WTC11 (cell line): ENCODE measurements at regions not wholly inside any gene's neighbourhood (a gene's known extent, or its start where the extent isn't known, plus 50 kb on each side); places are given as distances from the start of the nearest gene placed in this dataset.

Experiments
- ATAC-seq: fragments of 200-7000 bp; cut with Tn5 transposase; 2 replicates; pipeline ENCODE4 v1.10.0; 2021; ENCODE audit warnings: mild to moderate bottlenecking, moderate library complexity
- CTCF ChIA-PET: fragments of 300-600 bp; sonication (Branson Sonifier 250); formaldehyde crosslinking; loops from one replicate; lab custom pipeline; 2021; ENCODE audit warnings: antibody characterized with exemption; lab: Charles Lee
- POLR2A ChIA-PET: fragments of 350-600 bp; sonication (Branson Sonifier 250); formaldehyde crosslinking; loops from one replicate; lab custom pipeline; 2021; ENCODE audit warnings: antibody characterized with exemption; lab: Charles Lee
- DNase-seq: peaks from one replicate; pipeline ENCODE4 v3.0.0; 2021; ENCODE audit warnings: low spot score
- H3K27ac Mint-ChIP-seq: 2 replicates; pipeline ENCODE4 v1.8.0; 2021; ENCODE audit warnings: mixed read lengths
- H3K27me3 Mint-ChIP-seq: 2 replicates; pipeline ENCODE4 v1.8.0; 2021; ENCODE audit warnings: low read depth, mild to moderate bottlenecking, moderate library complexity, mixed read lengths
- H3K36me3 Mint-ChIP-seq: 2 replicates; pipeline ENCODE4 v1.8.0; 2021; ENCODE audit warnings: mixed read lengths
- H3K4me1 Mint-ChIP-seq: 2 replicates; pipeline ENCODE4 v1.8.0; 2022; ENCODE audit warnings: mixed read lengths
- H3K4me3 Mint-ChIP-seq: 2 replicates; pipeline ENCODE4 v1.8.0; 2021; ENCODE audit warnings: mild to moderate bottlenecking, moderate library complexity, mixed read lengths
- H3K9me3 Mint-ChIP-seq: 2 replicates; pipeline ENCODE4 v1.8.0; 2021; ENCODE audit warnings: mixed read lengths
- ATF1 ChIP-seq: sonication (generic); formaldehyde crosslinking; IDR thresholded peaks from 2 replicates; pipeline ENCODE4 v1.8.1; 2023; ENCODE audit warnings: mild to moderate bottlenecking, moderate library complexity, missing genetic modification reagents
- CREB1 ChIP-seq: sonication (generic); formaldehyde crosslinking; IDR thresholded peaks from 2 replicates; pipeline ENCODE4 v1.8.0; 2023; ENCODE audit warnings: mild to moderate bottlenecking, missing genetic modification reagents
- CREM ChIP-seq: sonication (generic); formaldehyde crosslinking; IDR thresholded peaks from 2 replicates; pipeline ENCODE4 v1.8.1; 2022; ENCODE audit warnings: mild to moderate bottlenecking, missing genetic modification reagents, moderate library complexity
- JAZF1 ChIP-seq: fragments of 250-450 bp; sonication (Bioruptor Pico); IDR thresholded peaks from 2 replicates; pipeline ENCODE4 v1.9.0; 2021; ENCODE audit warnings: moderate library complexity, mild to moderate bottlenecking, inconsistent platforms
- KAT7 ChIP-seq: sonication (generic); formaldehyde crosslinking; IDR thresholded peaks from 2 replicates; pipeline ENCODE4 v1.8.1; 2023; ENCODE audit warnings: missing genetic modification reagents, mild to moderate bottlenecking, borderline replicate concordance
- NR1H2 ChIP-seq: sonication (generic); formaldehyde crosslinking; IDR thresholded peaks from 2 replicates; pipeline ENCODE4 v1.9.0; 2021; ENCODE audit warnings: mild to moderate bottlenecking, moderate library complexity, missing genetic modification reagents
- RORB ChIP-seq: fragments of 250-450 bp; sonication (Bioruptor Pico); IDR thresholded peaks from 2 replicates; pipeline ENCODE4 v1.9.0; 2021; ENCODE audit warnings: mild to moderate bottlenecking
- TCF7 ChIP-seq: sonication (generic); formaldehyde crosslinking; IDR thresholded peaks from 2 replicates; pipeline ENCODE4 v1.8.0; 2022; ENCODE audit warnings: mild to moderate bottlenecking, low read depth, missing genetic modification reagents, moderate library complexity
- ZNF232 ChIP-seq: sonication (generic); formaldehyde crosslinking; IDR thresholded peaks from 2 replicates; pipeline ENCODE4 v1.8.0; 2022; ENCODE audit warnings: mild to moderate bottlenecking, missing genetic modification reagents
- ZNF423 ChIP-seq: fragments of 250-450 bp; sonication (Bioruptor Pico); IDR thresholded peaks from 2 replicates; pipeline ENCODE4 v2.1.2; 2022; ENCODE audit warnings: mild to moderate bottlenecking, moderate library complexity
- TF ChIP-seq, protein P1 (sequence below): sonication (generic); formaldehyde crosslinking; IDR thresholded peaks from 2 replicates; pipeline ENCODE4 v1.8.0; 2023; ENCODE audit warnings: mild to moderate bottlenecking, missing genetic modification reagents
- TF ChIP-seq, protein P2 (sequence below): sonication (generic); formaldehyde crosslinking; IDR thresholded peaks from 2 replicates; pipeline ENCODE4 v1.8.0; 2022; ENCODE audit warnings: mild to moderate bottlenecking, missing genetic modification reagents
- TF ChIP-seq, protein P3 (sequence below): sonication (generic); formaldehyde crosslinking; IDR thresholded peaks from 2 replicates; pipeline ENCODE4 v1.8.0; 2022; ENCODE audit warnings: mild to moderate bottlenecking, missing genetic modification reagents
- TF ChIP-seq, protein P4 (sequence below): fragments of 250-450 bp; sonication (Bioruptor Pico); IDR thresholded peaks from 2 replicates; pipeline ENCODE4 v1.9.0; 2021; ENCODE audit warnings: moderate library complexity, mild to moderate bottlenecking, inconsistent platforms, borderline replicate concordance
- TF ChIP-seq, protein P5 (sequence below): sonication (generic); formaldehyde crosslinking; IDR thresholded peaks from 2 replicates; pipeline ENCODE4 v1.8.1; 2022; ENCODE audit warnings: mild to moderate bottlenecking, missing genetic modification reagents, moderate library complexity, borderline replicate concordance
- TF ChIP-seq, protein P6 (sequence below): sonication (generic); formaldehyde crosslinking; IDR thresholded peaks from 2 replicates; pipeline ENCODE4 v1.8.0; 2022; ENCODE audit warnings: mild to moderate bottlenecking, missing genetic modification reagents
- TF ChIP-seq, protein P7 (sequence below): sonication (generic); formaldehyde crosslinking; IDR thresholded peaks from 2 replicates; pipeline ENCODE4 v1.8.1; 2023; ENCODE audit warnings: mild to moderate bottlenecking, missing genetic modification reagents
- TF ChIP-seq, protein P8 (sequence below): sonication (generic); formaldehyde crosslinking; IDR thresholded peaks from 2 replicates; pipeline ENCODE4 v1.8.0; 2022; ENCODE audit warnings: missing genetic modification reagents

DNA sequence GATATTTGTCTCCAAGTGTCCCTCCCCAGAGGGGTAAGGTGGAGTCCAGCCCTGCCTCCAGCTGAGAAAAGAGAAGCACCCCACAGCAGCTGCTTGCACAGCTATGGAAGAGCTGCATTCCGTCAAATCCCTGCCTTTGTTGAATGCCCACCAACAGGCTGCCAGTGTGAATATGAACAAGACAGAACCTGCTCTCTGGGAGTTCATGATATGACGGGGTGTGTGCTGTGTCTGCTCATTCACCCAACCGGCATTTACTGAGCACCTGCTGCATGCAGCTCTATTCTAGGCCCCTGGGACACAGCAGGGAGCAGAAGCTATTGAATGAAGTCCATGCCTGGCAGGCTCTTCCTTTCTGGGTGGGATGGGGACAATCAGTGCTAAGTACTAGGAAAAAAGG lies 238.8 kb downstream of the GADD45G start:
- Mint-ChIP-seq H3K27me3 (peaks cover 3% of the 10 kb centered on the region), H3K4me3 (no peak overlapping the region), H3K4me1 (peaks cover 35% of the 10 kb centered on the region), H3K9me3 (peaks cover 4% of the 10 kb centered on the region; the same call in 1 of the 2 replicates), H3K27ac (no peak overlapping the region), H3K36me3 (no peaks in the 10 kb centered on the region)
- no peak for DNase-seq
- ChIA-PET POLR2A (no interaction called here), CTCF (no interaction called here)
- ATAC-seq = no peak
- TF ChIP-seq, protein P1, sequence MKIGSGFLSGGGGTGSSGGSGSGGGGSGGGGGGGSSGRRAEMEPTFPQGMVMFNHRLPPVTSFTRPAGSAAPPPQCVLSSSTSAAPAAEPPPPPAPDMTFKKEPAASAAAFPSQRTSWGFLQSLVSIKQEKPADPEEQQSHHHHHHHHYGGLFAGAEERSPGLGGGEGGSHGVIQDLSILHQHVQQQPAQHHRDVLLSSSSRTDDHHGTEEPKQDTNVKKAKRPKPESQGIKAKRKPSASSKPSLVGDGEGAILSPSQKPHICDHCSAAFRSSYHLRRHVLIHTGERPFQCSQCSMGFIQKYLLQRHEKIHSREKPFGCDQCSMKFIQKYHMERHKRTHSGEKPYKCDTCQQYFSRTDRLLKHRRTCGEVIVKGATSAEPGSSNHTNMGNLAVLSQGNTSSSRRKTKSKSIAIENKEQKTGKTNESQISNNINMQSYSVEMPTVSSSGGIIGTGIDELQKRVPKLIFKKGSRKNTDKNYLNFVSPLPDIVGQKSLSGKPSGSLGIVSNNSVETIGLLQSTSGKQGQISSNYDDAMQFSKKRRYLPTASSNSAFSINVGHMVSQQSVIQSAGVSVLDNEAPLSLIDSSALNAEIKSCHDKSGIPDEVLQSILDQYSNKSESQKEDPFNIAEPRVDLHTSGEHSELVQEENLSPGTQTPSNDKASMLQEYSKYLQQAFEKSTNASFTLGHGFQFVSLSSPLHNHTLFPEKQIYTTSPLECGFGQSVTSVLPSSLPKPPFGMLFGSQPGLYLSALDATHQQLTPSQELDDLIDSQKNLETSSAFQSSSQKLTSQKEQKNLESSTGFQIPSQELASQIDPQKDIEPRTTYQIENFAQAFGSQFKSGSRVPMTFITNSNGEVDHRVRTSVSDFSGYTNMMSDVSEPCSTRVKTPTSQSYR (CRISPR knock-in tag) = no peak
- no peak for TF ChIP-seq KAT7 (CRISPR knock-in tag)
- TF ChIP-seq ZNF423 (CRISPR knock-in tag) = no peak
- TF ChIP-seq, protein P2, sequence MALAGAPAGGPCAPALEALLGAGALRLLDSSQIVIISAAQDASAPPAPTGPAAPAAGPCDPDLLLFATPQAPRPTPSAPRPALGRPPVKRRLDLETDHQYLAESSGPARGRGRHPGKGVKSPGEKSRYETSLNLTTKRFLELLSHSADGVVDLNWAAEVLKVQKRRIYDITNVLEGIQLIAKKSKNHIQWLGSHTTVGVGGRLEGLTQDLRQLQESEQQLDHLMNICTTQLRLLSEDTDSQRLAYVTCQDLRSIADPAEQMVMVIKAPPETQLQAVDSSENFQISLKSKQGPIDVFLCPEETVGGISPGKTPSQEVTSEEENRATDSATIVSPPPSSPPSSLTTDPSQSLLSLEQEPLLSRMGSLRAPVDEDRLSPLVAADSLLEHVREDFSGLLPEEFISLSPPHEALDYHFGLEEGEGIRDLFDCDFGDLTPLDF (CRISPR knock-in tag) = no peak
- TF ChIP-seq CREB1 (CRISPR knock-in tag) = no peak

DNA sequence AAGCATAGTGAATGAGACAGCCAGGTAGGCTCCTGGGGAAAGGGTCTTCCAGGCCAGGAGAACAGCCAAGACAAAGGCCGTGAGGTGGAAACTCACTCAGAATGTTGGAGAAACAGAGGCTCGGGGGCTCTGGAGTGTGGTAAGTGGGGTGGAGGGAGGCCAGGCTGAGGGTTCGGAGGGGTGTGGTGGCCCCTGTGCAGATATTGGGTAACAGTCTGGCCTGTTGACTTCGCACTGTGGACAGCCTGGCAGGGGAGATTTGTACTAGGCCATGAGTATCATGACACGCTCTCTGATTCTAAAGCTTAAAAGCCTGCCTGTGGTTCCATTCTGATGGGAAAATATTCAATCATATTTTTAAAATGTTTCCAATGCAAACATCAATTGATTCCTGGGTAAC lies 239.3 kb downstream of the GADD45G start:
- no peak for ATAC-seq
- TF ChIP-seq, protein P3, sequence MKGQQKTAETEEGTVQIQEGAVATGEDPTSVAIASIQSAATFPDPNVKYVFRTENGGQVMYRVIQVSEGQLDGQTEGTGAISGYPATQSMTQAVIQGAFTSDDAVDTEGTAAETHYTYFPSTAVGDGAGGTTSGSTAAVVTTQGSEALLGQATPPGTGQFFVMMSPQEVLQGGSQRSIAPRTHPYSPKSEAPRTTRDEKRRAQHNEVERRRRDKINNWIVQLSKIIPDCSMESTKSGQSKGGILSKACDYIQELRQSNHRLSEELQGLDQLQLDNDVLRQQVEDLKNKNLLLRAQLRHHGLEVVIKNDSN = no peak
- TF ChIP-seq, protein P4, sequence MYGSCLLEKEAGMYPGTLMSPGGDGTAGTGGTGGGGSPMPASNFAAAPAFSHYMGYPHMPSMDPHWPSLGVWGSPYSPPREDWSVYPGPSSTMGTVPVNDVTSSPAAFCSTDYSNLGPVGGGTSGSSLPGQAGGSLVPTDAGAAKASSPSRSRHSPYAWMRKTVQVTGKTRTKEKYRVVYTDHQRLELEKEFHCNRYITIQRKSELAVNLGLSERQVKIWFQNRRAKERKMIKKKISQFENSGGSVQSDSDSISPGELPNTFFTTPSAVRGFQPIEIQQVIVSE (CRISPR knock-in tag) = no peak
- TF ChIP-seq ATF1 (CRISPR knock-in tag) = no peak
- TF ChIP-seq, protein P5, sequence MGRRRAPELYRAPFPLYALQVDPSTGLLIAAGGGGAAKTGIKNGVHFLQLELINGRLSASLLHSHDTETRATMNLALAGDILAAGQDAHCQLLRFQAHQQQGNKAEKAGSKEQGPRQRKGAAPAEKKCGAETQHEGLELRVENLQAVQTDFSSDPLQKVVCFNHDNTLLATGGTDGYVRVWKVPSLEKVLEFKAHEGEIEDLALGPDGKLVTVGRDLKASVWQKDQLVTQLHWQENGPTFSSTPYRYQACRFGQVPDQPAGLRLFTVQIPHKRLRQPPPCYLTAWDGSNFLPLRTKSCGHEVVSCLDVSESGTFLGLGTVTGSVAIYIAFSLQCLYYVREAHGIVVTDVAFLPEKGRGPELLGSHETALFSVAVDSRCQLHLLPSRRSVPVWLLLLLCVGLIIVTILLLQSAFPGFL (CRISPR knock-in tag) = no peak
- peaks cover 4% of the 10 kb centered on the region; the same call in 1 of the 2 replicates for H3K9me3 Mint-ChIP-seq
- H3K27me3 Mint-ChIP-seq = peaks cover 3% of the 10 kb centered on the region
- H3K4me1 Mint-ChIP-seq = peaks cover 30% of the 10 kb centered on the region
- no peak overlapping the region for H3K4me3 Mint-ChIP-seq
- ChIA-PET POLR2A (no interaction called here), CTCF (no interaction called here)
- no peak overlapping the region for H3K27ac Mint-ChIP-seq
- no peak for DNase-seq
- no peaks in the 10 kb centered on the region for H3K36me3 Mint-ChIP-seq

DNA sequence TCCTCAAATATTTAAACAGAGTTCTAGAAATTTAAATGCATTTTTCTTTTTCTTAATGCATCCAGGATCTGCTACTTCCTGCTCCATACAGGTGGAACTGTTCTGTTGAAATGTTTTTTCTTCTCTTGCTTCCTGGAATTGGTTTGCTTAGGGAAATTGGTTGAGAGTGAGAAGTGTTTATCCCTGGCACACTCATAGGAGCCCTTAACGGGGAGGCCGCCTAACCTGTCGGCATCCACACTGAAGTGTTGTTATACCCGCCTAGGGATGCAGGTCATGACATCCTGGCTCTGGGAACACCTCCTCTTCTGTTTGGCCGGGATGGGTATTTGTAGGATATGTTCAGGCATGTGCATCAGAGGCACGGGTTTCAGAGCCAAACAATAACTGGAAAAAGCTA lies 239.7 kb downstream of the GADD45G start:
- H3K9me3 Mint-ChIP-seq = peaks cover 4% of the 10 kb centered on the region; the same call in 1 of the 2 replicates
- H3K4me1 Mint-ChIP-seq = peaks cover 25% of the 10 kb centered on the region
- CTCF ChIA-PET = no interaction called here
- ATAC-seq (no peak), DNase-seq (no peak)
- no peak overlapping the region for H3K4me3 Mint-ChIP-seq
- TF ChIP-seq RORB (CRISPR knock-in tag) (no peak), NR1H2 (CRISPR knock-in tag) (no peak), CREM (no peak), JAZF1 (CRISPR knock-in tag) (no peak), TCF7 (CRISPR knock-in tag) (no peak), ZNF232 (CRISPR knock-in tag) (no peak)
- TF ChIP-seq, protein P6, sequence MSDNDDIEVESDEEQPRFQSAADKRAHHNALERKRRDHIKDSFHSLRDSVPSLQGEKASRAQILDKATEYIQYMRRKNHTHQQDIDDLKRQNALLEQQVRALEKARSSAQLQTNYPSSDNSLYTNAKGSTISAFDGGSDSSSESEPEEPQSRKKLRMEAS (CRISPR knock-in tag) = no peak
- TF ChIP-seq, protein P7, sequence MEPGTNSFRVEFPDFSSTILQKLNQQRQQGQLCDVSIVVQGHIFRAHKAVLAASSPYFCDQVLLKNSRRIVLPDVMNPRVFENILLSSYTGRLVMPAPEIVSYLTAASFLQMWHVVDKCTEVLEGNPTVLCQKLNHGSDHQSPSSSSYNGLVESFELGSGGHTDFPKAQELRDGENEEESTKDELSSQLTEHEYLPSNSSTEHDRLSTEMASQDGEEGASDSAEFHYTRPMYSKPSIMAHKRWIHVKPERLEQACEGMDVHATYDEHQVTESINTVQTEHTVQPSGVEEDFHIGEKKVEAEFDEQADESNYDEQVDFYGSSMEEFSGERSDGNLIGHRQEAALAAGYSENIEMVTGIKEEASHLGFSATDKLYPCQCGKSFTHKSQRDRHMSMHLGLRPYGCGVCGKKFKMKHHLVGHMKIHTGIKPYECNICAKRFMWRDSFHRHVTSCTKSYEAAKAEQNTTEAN (CRISPR knock-in tag) = no peak
- TF ChIP-seq, protein P8, sequence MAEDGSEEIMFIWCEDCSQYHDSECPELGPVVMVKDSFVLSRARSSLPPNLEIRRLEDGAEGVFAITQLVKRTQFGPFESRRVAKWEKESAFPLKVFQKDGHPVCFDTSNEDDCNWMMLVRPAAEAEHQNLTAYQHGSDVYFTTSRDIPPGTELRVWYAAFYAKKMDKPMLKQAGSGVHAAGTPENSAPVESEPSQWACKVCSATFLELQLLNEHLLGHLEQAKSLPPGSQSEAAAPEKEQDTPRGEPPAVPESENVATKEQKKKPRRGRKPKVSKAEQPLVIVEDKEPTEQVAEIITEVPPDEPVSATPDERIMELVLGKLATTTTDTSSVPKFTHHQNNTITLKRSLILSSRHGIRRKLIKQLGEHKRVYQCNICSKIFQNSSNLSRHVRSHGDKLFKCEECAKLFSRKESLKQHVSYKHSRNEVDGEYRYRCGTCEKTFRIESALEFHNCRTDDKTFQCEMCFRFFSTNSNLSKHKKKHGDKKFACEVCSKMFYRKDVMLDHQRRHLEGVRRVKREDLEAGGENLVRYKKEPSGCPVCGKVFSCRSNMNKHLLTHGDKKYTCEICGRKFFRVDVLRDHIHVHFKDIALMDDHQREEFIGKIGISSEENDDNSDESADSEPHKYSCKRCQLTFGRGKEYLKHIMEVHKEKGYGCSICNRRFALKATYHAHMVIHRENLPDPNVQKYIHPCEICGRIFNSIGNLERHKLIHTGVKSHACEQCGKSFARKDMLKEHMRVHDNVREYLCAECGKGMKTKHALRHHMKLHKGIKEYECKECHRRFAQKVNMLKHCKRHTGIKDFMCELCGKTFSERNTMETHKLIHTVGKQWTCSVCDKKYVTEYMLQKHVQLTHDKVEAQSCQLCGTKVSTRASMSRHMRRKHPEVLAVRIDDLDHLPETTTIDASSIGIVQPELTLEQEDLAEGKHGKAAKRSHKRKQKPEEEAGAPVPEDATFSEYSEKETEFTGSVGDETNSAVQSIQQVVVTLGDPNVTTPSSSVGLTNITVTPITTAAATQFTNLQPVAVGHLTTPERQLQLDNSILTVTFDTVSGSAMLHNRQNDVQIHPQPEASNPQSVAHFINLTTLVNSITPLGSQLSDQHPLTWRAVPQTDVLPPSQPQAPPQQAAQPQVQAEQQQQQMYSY = no peak
- H3K36me3 Mint-ChIP-seq = no peaks in the 10 kb centered on the region
- POLR2A ChIA-PET = no interaction called here
- peaks cover 3% of the 10 kb centered on the region for H3K27me3 Mint-ChIP-seq
- no peak overlapping the region for H3K27ac Mint-ChIP-seq
